ENCODE measurements at regions not wholly inside any gene's neighbourhood (a gene's known extent, or its start where the extent isn't known, plus 50 kb on each side); places are given as distances from the start of the nearest gene placed in this dataset.
A peak's percentile ranks its signal among the peaks of the same experiment; 100 is the strongest.

GRCh38 chr17:5700745-5701144 lies 116.4 kb upstream of the NLRP1 start:
- no peak for TF ChIP-seq CTCF (IDR thresholded peaks at IDR 0.05; ENCODE audit: low read depth, low read length, missing control alignments)
- DNase-seq (ENCODE audit: low read depth) = no peak
- H3K4me3 ChIP-seq (ENCODE audit: low read depth, low read length) = no peak overlapping the region

- no peak for TF ChIP-seq CTCF (IDR thresholded peaks at IDR 0.05; ENCODE audit: low read depth, low read length, missing control alignments)
- H3K4me3 ChIP-seq (ENCODE audit: low read depth, low read length) = no peak overlapping the region
- DNase-seq (ENCODE audit: low read depth) = no peak
Measured at GRCh38 chr17:5701381-5701780, 117.1 kb upstream of the NLRP1 start.

- no peak overlapping the region for H3K4me3 ChIP-seq (ENCODE audit: low read depth, low read length)
- no peak for DNase-seq (ENCODE audit: low read depth)
- no peak for TF ChIP-seq CTCF (IDR thresholded peaks at IDR 0.05; ENCODE audit: low read depth, low read length, missing control alignments)
Measured at GRCh38 chr17:5702951-5703510, 118.7 kb upstream of the NLRP1 start.

- no peak for DNase-seq (ENCODE audit: low read depth)
- TF ChIP-seq CTCF (IDR thresholded peaks at IDR 0.05; ENCODE audit: low read depth, low read length, missing control alignments) = no peak
- H3K4me3 ChIP-seq (ENCODE audit: low read depth, low read length) = no peak overlapping the region
Measured at GRCh38 chr17:5703736-5704135, 119.4 kb upstream of the NLRP1 start.

- no peak overlapping the region for H3K4me3 ChIP-seq (ENCODE audit: low read depth, low read length)
- TF ChIP-seq CTCF (IDR thresholded peaks at IDR 0.05; ENCODE audit: low read depth, low read length, missing control alignments) = peak; percentile 68
- DNase-seq (ENCODE audit: low read depth) = no peak
Measured at GRCh38 chr17:5705081-5705875, 121.0 kb upstream of the NLRP1 start.

GRCh38 chr17:5705876-5706576 lies 121.7 kb upstream of the NLRP1 start:
- TF ChIP-seq CTCF (IDR thresholded peaks at IDR 0.05; ENCODE audit: low read depth, low read length, missing control alignments) = no peak
- DNase-seq (ENCODE audit: low read depth) = no peak
- H3K4me3 ChIP-seq (ENCODE audit: low read depth, low read length) = no peak overlapping the region
